DND-41 (cell line): ENCODE measurements at regions not wholly inside any gene's neighbourhood (a gene's known extent, or its start where the extent isn't known, plus 50 kb on each side); places are given as distances from the start of the nearest gene placed in this dataset.

ENCODE experiments used
- ATAC-seq: fragments of 200-7000 bp; cut with Tn5 transposase; 3 replicates; pipeline ENCODE4 v1.9.1; 2021; ENCODE audit warnings: low read depth; ENCODE audit not compliant: insufficient read depth
- DNase-seq: peaks from one replicate; pipeline ENCODE4 v3.0.0-alpha.2; 2020
- H2AFZ ChIP-seq: 2 replicates; pipeline ENCODE4 v1.6.0; 2012; ENCODE audit warnings: low read depth, low read length
- H3K27ac ChIP-seq: 2 replicates; pipeline ENCODE4 v1.5.1; 2012; ENCODE audit warnings: low read length, inconsistent platforms
- H3K27me3 ChIP-seq: fragments of 200-600 bp; sonication (generic); 2 replicates; pipeline ENCODE4 v1.6.0; 2012; ENCODE audit warnings: low read length, mild to moderate bottlenecking, inconsistent platforms; ENCODE audit not compliant: insufficient read depth, poor library complexity
- H3K36me3 ChIP-seq: 2 replicates; pipeline ENCODE4 v1.5.1; 2012; ENCODE audit warnings: low read length, inconsistent platforms; ENCODE audit not compliant: insufficient read depth
- H3K4me1 ChIP-seq: 2 replicates; pipeline ENCODE4 v1.5.1; 2012; ENCODE audit warnings: mild to moderate bottlenecking, low read length; ENCODE audit not compliant: insufficient read depth
- H3K4me2 ChIP-seq: 2 replicates; pipeline ENCODE4 v1.6.0; 2012; ENCODE audit warnings: mild to moderate bottlenecking, moderate library complexity, low read length, inconsistent platforms; ENCODE audit not compliant: insufficient read depth
- H3K4me3 ChIP-seq, 2 experiments: fragments of 200-600 bp in 1 of 2; shearing (Covaris generic) in 1 of 2; 2 replicates each; pipeline ENCODE4 v1.5.1; 2012 to 2016; ENCODE audit warnings: inconsistent platforms in 2 of 2, low read length in 2 of 2, mild to moderate bottlenecking in 2 of 2, low read depth in 1 of 2, moderate library complexity in 1 of 2
- H3K79me2 ChIP-seq: 2 replicates; pipeline ENCODE4 v1.6.0; 2012; ENCODE audit warnings: low read length, inconsistent platforms; ENCODE audit not compliant: insufficient read depth
- H3K9ac ChIP-seq: 2 replicates; pipeline ENCODE4 v1.6.0; 2012; ENCODE audit warnings: low read depth, mild to moderate bottlenecking, inconsistent platforms, low read length, moderate library complexity
- H3K9me3 ChIP-seq: 2 replicates; pipeline ENCODE4 v1.5.1; 2012; ENCODE audit warnings: low read length, moderate library complexity, mild to moderate bottlenecking, inconsistent platforms; ENCODE audit not compliant: insufficient read depth, severe bottlenecking
- H4K20me1 ChIP-seq: 2 replicates; pipeline ENCODE4 v1.6.0; 2012; ENCODE audit warnings: low read length; ENCODE audit not compliant: insufficient read depth
- CTCF ChIP-seq: IDR thresholded peaks from 2 replicates; pipeline ENCODE4 v1.5.1; 2012; ENCODE audit warnings: borderline replicate concordance, low read length, moderate library complexity, mild to moderate bottlenecking; ENCODE audit not compliant: poor library complexity, severe bottlenecking; ENCODE audit errors: extremely low read depth
- EZH2 ChIP-seq: IDR thresholded peaks from 3 replicates; pipeline ENCODE4 v1.6.1; 2012; ENCODE audit warnings: borderline replicate concordance, low read depth, mild to moderate bottlenecking, moderate library complexity, low read length, inconsistent platforms; ENCODE audit not compliant: severe bottlenecking

- no peaks in the 10 kb centered on the region for H4K20me1 ChIP-seq
- H2AFZ ChIP-seq: no peak overlapping the region
- no peaks in the 10 kb centered on the region for H3K27me3 ChIP-seq
- no peaks in the 10 kb centered on the region for H3K79me2 ChIP-seq
- no peak overlapping the region for H3K4me2 ChIP-seq
- no peak overlapping the region for H3K4me3 ChIP-seq
- TF ChIP-seq CTCF (no peak), EZH2 (no peak)
- H3K9me3 ChIP-seq: no peaks in the 10 kb centered on the region
- ATAC-seq (no peak), DNase-seq (no peak)
- H3K9ac ChIP-seq: no peak overlapping the region
- H3K36me3 ChIP-seq: no peaks in the 10 kb centered on the region
- H3K4me1 ChIP-seq: peaks cover 28% of the 10 kb centered on the region
- no peak overlapping the region for H3K27ac ChIP-seq
These were observed 82.7 kb upstream of the TCF12 start for GRCh38 chr15:56835718-56836171.

- no peaks in the 10 kb centered on the region for H3K27me3 ChIP-seq
- DNase-seq (no peak), ATAC-seq (no peak)
- no peak overlapping the region for H3K9ac ChIP-seq
- H3K4me3 ChIP-seq: no peak overlapping the region
- H3K79me2 ChIP-seq: no peaks in the 10 kb centered on the region
- no peak for TF ChIP-seq EZH2
- no peak for TF ChIP-seq CTCF
- no peaks in the 10 kb centered on the region for H3K9me3 ChIP-seq
- H3K4me1 ChIP-seq: 0 out of 2 replicates have a peak, but pooled peaks cover 2% of the 10 kb centered on the region
- H4K20me1 ChIP-seq: no peaks in the 10 kb centered on the region
- no peak overlapping the region; the same call in 1 of the 2 replicates for H2AFZ ChIP-seq
- no peaks in the 10 kb centered on the region for H3K36me3 ChIP-seq
- H3K4me2 ChIP-seq: no peak overlapping the region
- no peak overlapping the region for H3K27ac ChIP-seq
These were observed 86.3 kb upstream of the TCF12 start for GRCh38 chr15:56832125-56832524.

GRCh38 chr15:56831467-56832005 is 86.9 kb upstream of the TCF12 start:
- Histone ChIP-seq H3K9ac (no peak overlapping the region), H3K79me2 (no peaks in the 10 kb centered on the region), H3K27ac (no peak overlapping the region), H4K20me1 (no peaks in the 10 kb centered on the region), H3K4me3 (no peak overlapping the region), H3K4me2 (no peak overlapping the region), H2AFZ (no peak overlapping the region), H3K9me3 (no peaks in the 10 kb centered on the region), H3K27me3 (no peaks in the 10 kb centered on the region), H3K36me3 (no peaks in the 10 kb centered on the region), H3K4me1 (no peaks in the 10 kb centered on the region)
- DNase-seq (no peak), ATAC-seq (no peak)
- no peak for TF ChIP-seq CTCF
- TF ChIP-seq EZH2: no peak

- Histone ChIP-seq H4K20me1 (no peaks in the 10 kb centered on the region), H3K36me3 (no peaks in the 10 kb centered on the region), H3K9me3 (no peaks in the 10 kb centered on the region), H3K79me2 (no peaks in the 10 kb centered on the region), H3K9ac (no peak overlapping the region), H3K27me3 (no peaks in the 10 kb centered on the region), H2AFZ (no peak overlapping the region), H3K27ac (no peak overlapping the region), H3K4me1 (no peaks in the 10 kb centered on the region), H3K4me3 (no peak overlapping the region), H3K4me2 (no peak overlapping the region)
- ATAC-seq (no peak), DNase-seq (no peak)
- no peak for TF ChIP-seq EZH2
- no peak for TF ChIP-seq CTCF
These were observed 90.9 kb upstream of the ZNF280D start for GRCh38 chr15:56824175-56824574.
